GM23338 (cell line): ENCODE measurements at regions not wholly inside any gene's neighbourhood (a gene's known extent, or its start where the extent isn't known, plus 50 kb on each side); places are given as distances from the start of the nearest gene placed in this dataset.

Experiments
- CREB1 ChIP-seq: fragments of 250-450 bp; sonication (Bioruptor Pico); IDR thresholded peaks from 2 replicates; pipeline ENCODE4 v1.5.0; 2020; ENCODE audit warnings: low read depth, mild to moderate bottlenecking, moderate library complexity
- EZH2 ChIP-seq: fragments of 200-600 bp; sonication (generic); IDR thresholded peaks from one replicate; pipeline ENCODE4 v1.8.0; 2017; ENCODE audit warnings: antibody characterized with exemption, mild to moderate bottlenecking, low read depth; ENCODE audit not compliant: unreplicated experiment
- EZH2phosphoT487 ChIP-seq: fragments of 200-600 bp; sonication (generic); IDR thresholded peaks from one replicate; pipeline ENCODE4 v1.8.1; 2018; ENCODE audit warnings: antibody characterized with exemption; ENCODE audit not compliant: unreplicated experiment
- JUNB ChIP-seq: IDR thresholded peaks from one replicate; pipeline ENCODE4 v1.6.1; 2016; ENCODE audit warnings: antibody characterized with exemption; ENCODE audit not compliant: unreplicated experiment
- NANOG ChIP-seq: IDR thresholded peaks from 2 replicates; pipeline ENCODE4 v1.6.1; 2016; ENCODE audit warnings: antibody characterized with exemption, borderline replicate concordance
- POLR2AphosphoS5 ChIP-seq: IDR thresholded peaks from 2 replicates; pipeline ENCODE4 v1.6.1; 2016; ENCODE audit warnings: antibody characterized with exemption, low read depth
- STAT1 ChIP-seq: IDR thresholded peaks from one replicate; pipeline ENCODE4 v1.6.1; 2016; ENCODE audit warnings: antibody characterized with exemption; ENCODE audit not compliant: unreplicated experiment
- ZNF114 ChIP-seq: fragments of 250-450 bp; sonication (Bioruptor Pico); IDR thresholded peaks from 2 replicates; pipeline ENCODE4 v1.5.0; 2020; ENCODE audit warnings: mild to moderate bottlenecking, moderate library complexity
- ZNF331 ChIP-seq: fragments of 250-450 bp; sonication (Bioruptor Pico); IDR thresholded peaks from 2 replicates; pipeline ENCODE4 v1.5.0; 2020; ENCODE audit warnings: low read depth, mild to moderate bottlenecking, moderate library complexity
- TF ChIP-seq, protein P1 (sequence below), 2 experiments: fragments of 200-600 bp in 1 of 2; sonication (generic) in 1 of 2; conservative IDR thresholded peaks; 2 replicates each; pipeline versions ENCODE4 v1.5.1 to v1.6.1; 2016 to 2017; ENCODE audit warnings: antibody characterized with exemption in 2 of 2, low read depth in 2 of 2, mild to moderate bottlenecking in 2 of 2, moderate library complexity in 1 of 2
- TF ChIP-seq, protein P2 (sequence below): fragments of 250-450 bp; sonication (Bioruptor Pico); IDR thresholded peaks from 2 replicates; pipeline ENCODE4 v1.5.0; 2020; ENCODE audit warnings: mild to moderate bottlenecking, moderate library complexity
- TF ChIP-seq, protein P3 (sequence below): IDR thresholded peaks from one replicate; pipeline ENCODE4 v1.6.1; 2018; ENCODE audit warnings: antibody characterized with exemption; ENCODE audit not compliant: unreplicated experiment
- TF ChIP-seq, protein P4 (sequence below): IDR thresholded peaks from 2 replicates; pipeline ENCODE4 v1.6.1; 2016; ENCODE audit warnings: antibody characterized with exemption

GRCh38 chr16:62940569-62940968 lies 904.3 kb upstream of the CDH8 start:
- TF ChIP-seq EZH2phosphoT487 (no peak), POLR2AphosphoS5 (no peak), EZH2 (no peak), JUNB (no peak), CREB1 (CRISPR knock-in tag) (no peak), ZNF114 (no peak), STAT1 (no peak), NANOG (no peak), ZNF331 (CRISPR knock-in tag) (no peak)
- TF ChIP-seq, protein P1, sequence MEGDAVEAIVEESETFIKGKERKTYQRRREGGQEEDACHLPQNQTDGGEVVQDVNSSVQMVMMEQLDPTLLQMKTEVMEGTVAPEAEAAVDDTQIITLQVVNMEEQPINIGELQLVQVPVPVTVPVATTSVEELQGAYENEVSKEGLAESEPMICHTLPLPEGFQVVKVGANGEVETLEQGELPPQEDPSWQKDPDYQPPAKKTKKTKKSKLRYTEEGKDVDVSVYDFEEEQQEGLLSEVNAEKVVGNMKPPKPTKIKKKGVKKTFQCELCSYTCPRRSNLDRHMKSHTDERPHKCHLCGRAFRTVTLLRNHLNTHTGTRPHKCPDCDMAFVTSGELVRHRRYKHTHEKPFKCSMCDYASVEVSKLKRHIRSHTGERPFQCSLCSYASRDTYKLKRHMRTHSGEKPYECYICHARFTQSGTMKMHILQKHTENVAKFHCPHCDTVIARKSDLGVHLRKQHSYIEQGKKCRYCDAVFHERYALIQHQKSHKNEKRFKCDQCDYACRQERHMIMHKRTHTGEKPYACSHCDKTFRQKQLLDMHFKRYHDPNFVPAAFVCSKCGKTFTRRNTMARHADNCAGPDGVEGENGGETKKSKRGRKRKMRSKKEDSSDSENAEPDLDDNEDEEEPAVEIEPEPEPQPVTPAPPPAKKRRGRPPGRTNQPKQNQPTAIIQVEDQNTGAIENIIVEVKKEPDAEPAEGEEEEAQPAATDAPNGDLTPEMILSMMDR (conservative IDR thresholded peaks at IDR 0.05; ENCODE audit: low read depth in 2 of 2): no peak
- TF ChIP-seq, protein P2, sequence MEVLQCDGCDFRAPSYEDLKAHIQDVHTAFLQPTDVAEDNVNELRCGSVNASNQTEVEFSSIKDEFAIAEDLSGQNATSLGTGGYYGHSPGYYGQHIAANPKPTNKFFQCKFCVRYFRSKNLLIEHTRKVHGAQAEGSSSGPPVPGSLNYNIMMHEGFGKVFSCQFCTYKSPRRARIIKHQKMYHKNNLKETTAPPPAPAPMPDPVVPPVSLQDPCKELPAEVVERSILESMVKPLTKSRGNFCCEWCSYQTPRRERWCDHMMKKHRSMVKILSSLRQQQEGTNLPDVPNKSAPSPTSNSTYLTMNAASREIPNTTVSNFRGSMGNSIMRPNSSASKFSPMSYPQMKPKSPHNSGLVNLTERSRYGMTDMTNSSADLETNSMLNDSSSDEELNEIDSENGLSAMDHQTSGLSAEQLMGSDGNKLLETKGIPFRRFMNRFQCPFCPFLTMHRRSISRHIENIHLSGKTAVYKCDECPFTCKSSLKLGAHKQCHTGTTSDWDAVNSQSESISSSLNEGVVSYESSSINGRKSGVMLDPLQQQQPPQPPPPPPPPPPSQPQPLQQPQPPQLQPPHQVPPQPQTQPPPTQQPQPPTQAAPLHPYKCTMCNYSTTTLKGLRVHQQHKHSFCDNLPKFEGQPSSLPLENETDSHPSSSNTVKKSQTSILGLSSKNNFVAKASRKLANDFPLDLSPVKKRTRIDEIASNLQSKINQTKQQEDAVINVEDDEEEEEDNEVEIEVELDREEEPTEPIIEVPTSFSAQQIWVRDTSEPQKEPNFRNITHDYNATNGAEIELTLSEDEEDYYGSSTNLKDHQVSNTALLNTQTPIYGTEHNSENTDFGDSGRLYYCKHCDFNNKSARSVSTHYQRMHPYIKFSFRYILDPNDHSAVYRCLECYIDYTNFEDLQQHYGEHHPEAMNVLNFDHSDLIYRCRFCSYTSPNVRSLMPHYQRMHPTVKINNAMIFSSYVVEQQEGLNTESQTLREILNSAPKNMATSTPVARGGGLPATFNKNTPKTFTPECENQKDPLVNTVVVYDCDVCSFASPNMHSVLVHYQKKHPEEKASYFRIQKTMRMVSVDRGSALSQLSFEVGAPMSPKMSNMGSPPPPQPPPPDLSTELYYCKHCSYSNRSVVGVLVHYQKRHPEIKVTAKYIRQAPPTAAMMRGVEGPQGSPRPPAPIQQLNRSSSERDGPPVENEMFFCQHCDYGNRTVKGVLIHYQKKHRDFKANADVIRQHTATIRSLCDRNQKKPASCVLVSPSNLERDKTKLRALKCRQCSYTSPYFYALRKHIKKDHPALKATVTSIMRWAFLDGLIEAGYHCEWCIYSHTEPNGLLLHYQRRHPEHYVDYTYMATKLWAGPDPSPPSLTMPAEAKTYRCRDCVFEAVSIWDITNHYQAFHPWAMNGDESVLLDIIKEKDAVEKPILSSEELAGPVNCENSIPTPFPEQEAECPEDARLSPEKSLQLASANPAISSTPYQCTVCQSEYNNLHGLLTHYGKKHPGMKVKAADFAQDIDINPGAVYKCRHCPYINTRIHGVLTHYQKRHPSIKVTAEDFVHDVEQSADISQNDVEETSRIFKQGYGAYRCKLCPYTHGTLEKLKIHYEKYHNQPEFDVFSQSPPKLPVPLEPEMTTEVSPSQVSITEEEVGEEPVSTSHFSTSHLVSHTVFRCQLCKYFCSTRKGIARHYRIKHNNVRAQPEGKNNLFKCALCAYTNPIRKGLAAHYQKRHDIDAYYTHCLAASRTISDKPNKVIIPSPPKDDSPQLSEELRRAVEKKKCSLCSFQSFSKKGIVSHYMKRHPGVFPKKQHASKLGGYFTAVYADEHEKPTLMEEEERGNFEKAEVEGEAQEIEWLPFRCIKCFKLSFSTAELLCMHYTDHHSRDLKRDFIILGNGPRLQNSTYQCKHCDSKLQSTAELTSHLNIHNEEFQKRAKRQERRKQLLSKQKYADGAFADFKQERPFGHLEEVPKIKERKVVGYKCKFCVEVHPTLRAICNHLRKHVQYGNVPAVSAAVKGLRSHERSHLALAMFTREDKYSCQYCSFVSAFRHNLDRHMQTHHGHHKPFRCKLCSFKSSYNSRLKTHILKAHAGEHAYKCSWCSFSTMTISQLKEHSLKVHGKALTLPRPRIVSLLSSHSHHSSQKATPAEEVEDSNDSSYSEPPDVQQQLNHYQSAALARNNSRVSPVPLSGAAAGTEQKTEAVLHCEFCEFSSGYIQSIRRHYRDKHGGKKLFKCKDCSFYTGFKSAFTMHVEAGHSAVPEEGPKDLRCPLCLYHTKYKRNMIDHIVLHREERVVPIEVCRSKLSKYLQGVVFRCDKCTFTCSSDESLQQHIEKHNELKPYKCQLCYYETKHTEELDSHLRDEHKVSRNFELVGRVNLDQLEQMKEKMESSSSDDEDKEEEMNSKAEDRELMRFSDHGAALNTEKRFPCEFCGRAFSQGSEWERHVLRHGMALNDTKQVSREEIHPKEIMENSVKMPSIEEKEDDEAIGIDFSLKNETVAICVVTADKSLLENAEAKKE (CRISPR knock-in tag): no peak
- TF ChIP-seq, protein P3, sequence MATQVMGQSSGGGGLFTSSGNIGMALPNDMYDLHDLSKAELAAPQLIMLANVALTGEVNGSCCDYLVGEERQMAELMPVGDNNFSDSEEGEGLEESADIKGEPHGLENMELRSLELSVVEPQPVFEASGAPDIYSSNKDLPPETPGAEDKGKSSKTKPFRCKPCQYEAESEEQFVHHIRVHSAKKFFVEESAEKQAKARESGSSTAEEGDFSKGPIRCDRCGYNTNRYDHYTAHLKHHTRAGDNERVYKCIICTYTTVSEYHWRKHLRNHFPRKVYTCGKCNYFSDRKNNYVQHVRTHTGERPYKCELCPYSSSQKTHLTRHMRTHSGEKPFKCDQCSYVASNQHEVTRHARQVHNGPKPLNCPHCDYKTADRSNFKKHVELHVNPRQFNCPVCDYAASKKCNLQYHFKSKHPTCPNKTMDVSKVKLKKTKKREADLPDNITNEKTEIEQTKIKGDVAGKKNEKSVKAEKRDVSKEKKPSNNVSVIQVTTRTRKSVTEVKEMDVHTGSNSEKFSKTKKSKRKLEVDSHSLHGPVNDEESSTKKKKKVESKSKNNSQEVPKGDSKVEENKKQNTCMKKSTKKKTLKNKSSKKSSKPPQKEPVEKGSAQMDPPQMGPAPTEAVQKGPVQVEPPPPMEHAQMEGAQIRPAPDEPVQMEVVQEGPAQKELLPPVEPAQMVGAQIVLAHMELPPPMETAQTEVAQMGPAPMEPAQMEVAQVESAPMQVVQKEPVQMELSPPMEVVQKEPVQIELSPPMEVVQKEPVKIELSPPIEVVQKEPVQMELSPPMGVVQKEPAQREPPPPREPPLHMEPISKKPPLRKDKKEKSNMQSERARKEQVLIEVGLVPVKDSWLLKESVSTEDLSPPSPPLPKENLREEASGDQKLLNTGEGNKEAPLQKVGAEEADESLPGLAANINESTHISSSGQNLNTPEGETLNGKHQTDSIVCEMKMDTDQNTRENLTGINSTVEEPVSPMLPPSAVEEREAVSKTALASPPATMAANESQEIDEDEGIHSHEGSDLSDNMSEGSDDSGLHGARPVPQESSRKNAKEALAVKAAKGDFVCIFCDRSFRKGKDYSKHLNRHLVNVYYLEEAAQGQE: no peak
- TF ChIP-seq, protein P4, sequence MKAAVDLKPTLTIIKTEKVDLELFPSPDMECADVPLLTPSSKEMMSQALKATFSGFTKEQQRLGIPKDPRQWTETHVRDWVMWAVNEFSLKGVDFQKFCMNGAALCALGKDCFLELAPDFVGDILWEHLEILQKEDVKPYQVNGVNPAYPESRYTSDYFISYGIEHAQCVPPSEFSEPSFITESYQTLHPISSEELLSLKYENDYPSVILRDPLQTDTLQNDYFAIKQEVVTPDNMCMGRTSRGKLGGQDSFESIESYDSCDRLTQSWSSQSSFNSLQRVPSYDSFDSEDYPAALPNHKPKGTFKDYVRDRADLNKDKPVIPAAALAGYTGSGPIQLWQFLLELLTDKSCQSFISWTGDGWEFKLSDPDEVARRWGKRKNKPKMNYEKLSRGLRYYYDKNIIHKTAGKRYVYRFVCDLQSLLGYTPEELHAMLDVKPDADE: no peak
